Calu3 (cell line): ENCODE measurements at regions not wholly inside any gene's neighbourhood (a gene's known extent, or its start where the extent isn't known, plus 50 kb on each side); places are given as distances from the start of the nearest gene placed in this dataset.

Experiments
- BruUV-seq: library from RNA; stranded (reverse); fragments of 400-500 nt; replicated peaks from 2 replicates; lab custom pipeline; 2021; lab: Mats Ljungman, UMichigan
- CTCF ChIA-PET: fragments of 300-600 bp; sonication (Branson Sonifier 250); formaldehyde crosslinking; loops from one replicate; lab custom pipeline; 2022; ENCODE audit warnings: antibody characterized with exemption; lab: Charles Lee
- DNase-seq: peaks from one replicate; pipeline ENCODE4 v3.0.0; 2022
- H3K27ac Mint-ChIP-seq: one replicate; pipeline ENCODE4 v1.8.0; 2022; ENCODE audit warnings: mixed read lengths; ENCODE audit not compliant: unreplicated experiment
- H3K27me3 Mint-ChIP-seq: one replicate; pipeline ENCODE4 v1.8.0; 2022; ENCODE audit warnings: mixed read lengths; ENCODE audit not compliant: unreplicated experiment
- H3K36me3 Mint-ChIP-seq: one replicate; pipeline ENCODE4 v1.8.0; 2022; ENCODE audit warnings: mild to moderate bottlenecking, moderate library complexity, mixed read lengths; ENCODE audit not compliant: insufficient read depth, unreplicated experiment
- H3K4me1 Mint-ChIP-seq: one replicate; pipeline ENCODE4 v1.8.0; 2022; ENCODE audit warnings: mild to moderate bottlenecking, low read depth, mixed read lengths; ENCODE audit not compliant: unreplicated experiment
- H3K4me3 Mint-ChIP-seq: one replicate; pipeline ENCODE4 v1.8.0; 2022; ENCODE audit warnings: mild to moderate bottlenecking, low read depth, moderate library complexity, mixed read lengths; ENCODE audit not compliant: unreplicated experiment
- H3K9me3 Mint-ChIP-seq: one replicate; pipeline ENCODE4 v1.8.0; 2022; ENCODE audit warnings: low read depth, mixed read lengths; ENCODE audit not compliant: unreplicated experiment
- intact Hi-C: fragments of 100-400 bp; cut with micrococcal nuclease; formaldehyde crosslinking; loops from one replicate; pipeline ENCODE4 v1.10.0; 2022; ENCODE audit not compliant: unreplicated experiment
- TF ChIP-seq, protein P1 (sequence below): fragments of 200-600 bp; IDR thresholded peaks from one replicate; pipeline ENCODE4 v1.8.0; 2022; ENCODE audit warnings: antibody characterized with exemption; ENCODE audit not compliant: unreplicated experiment

DNA sequence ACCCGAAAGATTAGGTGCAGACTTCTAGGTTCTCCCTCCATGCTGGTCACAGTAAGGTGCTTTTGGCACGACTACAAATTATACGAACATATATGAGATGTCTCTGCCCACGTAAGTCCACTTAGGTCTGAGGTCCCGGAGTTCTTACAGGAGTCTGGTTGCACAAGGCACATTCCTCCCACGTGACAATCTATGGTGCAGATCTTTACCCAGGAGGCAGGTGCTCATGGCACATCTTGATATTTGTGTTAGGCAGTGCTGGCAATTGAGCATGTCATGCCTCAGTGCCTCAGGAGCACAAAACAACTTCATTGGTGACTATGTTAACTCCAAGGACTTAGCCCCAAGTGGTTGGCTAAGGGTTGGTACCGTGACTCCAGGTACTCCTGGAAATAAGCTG lies 92.0 kb upstream of the AMN1 start:
- BruUV-seq: no TSS peak
- no peaks in the 10 kb centered on the region for H3K4me1 Mint-ChIP-seq
- H3K27me3 Mint-ChIP-seq: no peaks in the 10 kb centered on the region
- TF ChIP-seq, protein P1, sequence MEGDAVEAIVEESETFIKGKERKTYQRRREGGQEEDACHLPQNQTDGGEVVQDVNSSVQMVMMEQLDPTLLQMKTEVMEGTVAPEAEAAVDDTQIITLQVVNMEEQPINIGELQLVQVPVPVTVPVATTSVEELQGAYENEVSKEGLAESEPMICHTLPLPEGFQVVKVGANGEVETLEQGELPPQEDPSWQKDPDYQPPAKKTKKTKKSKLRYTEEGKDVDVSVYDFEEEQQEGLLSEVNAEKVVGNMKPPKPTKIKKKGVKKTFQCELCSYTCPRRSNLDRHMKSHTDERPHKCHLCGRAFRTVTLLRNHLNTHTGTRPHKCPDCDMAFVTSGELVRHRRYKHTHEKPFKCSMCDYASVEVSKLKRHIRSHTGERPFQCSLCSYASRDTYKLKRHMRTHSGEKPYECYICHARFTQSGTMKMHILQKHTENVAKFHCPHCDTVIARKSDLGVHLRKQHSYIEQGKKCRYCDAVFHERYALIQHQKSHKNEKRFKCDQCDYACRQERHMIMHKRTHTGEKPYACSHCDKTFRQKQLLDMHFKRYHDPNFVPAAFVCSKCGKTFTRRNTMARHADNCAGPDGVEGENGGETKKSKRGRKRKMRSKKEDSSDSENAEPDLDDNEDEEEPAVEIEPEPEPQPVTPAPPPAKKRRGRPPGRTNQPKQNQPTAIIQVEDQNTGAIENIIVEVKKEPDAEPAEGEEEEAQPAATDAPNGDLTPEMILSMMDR: no peak
- H3K27ac Mint-ChIP-seq: no peak overlapping the region
- CTCF ChIA-PET: no interaction called here
- no peak overlapping the region for H3K4me3 Mint-ChIP-seq
- intact Hi-C loops: no loop called here
- H3K9me3 Mint-ChIP-seq: peaks cover 2% of the 10 kb centered on the region
- H3K36me3 Mint-ChIP-seq: no peaks in the 10 kb centered on the region
- DNase-seq: no peak

DNA sequence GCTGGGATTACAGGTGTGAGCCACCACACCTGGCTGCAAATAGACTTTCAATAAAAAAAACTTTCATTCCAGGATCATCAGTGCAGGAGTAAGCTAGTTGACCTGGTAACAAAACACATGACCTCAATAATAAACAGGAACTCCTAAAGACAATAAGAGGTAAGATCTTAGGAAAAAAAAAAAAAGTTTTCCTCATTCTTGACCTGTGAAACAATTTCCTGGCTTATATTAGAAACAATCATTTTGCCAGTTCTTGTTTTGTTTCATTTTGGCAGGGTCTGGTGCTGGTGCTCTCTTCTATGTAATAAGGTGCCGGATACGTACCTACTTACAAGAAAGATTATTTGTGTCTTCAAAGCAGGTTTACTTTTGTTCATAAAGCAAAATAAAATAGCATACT lies 90.6 kb upstream of the AMN1 start:
- TF ChIP-seq, protein P1: no peak
- Mint-ChIP-seq H3K27me3 (no peaks in the 10 kb centered on the region), H3K36me3 (no peaks in the 10 kb centered on the region), H3K4me3 (no peak overlapping the region), H3K4me1 (no peaks in the 10 kb centered on the region), H3K9me3 (no peaks in the 10 kb centered on the region), H3K27ac (no peak overlapping the region)
- DNase-seq: no peak
- CTCF ChIA-PET: interaction anchor here (0.7 kb wide), 1 partner anchor 332 kb away, joined by 4 read pairs; no protein-coding TSS in a partner anchor
- intact Hi-C loops: no loop called here
- BruUV-seq: no TSS peak

DNA sequence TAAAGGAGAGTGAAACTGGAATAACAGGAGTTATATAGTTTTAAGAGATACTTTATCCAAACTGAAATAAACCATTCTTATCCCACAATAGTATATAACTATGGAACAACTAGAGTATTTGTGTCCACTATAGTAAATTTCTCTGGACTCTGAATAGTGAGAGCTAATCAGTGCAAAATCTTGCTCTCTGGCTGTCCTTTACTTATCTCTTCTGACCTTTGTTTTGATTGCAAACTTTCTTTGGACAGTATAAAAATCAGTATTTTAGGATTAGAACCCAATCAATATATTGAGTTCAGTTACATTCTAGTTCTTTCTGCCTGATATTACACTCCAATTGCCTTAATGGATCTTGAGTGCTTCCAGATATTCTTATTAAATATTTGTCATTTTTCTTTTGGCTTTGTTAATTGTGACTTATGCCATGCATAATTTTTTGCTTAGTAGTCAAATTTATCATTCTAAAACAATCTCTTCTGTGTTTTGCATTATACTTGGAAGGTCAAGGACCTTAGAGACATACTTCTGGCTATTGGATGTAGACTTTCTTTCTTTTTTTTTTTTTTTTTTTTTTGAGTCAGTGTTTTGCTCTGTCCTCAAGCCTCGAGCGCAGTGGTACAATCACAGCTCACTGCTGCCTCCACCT lies 89.9 kb upstream of the AMN1 start:
- H3K27ac Mint-ChIP-seq: no peak overlapping the region
- H3K9me3 Mint-ChIP-seq: no peaks in the 10 kb centered on the region
- TF ChIP-seq, protein P1: no peak
- no TSS peak for BruUV-seq
- H3K27me3 Mint-ChIP-seq: no peaks in the 10 kb centered on the region
- no peaks in the 10 kb centered on the region for H3K36me3 Mint-ChIP-seq
- DNase-seq: no peak
- intact Hi-C loops: no loop called here
- CTCF ChIA-PET: interaction anchor here (0.6 to 0.7 kb wide), 2 partner anchors 82 to 332 kb away, joined by 3 to 4 read pairs; no protein-coding TSS in a partner anchor
- peaks cover under 1% of the 10 kb centered on the region for H3K4me1 Mint-ChIP-seq
- no peak overlapping the region for H3K4me3 Mint-ChIP-seq

DNA sequence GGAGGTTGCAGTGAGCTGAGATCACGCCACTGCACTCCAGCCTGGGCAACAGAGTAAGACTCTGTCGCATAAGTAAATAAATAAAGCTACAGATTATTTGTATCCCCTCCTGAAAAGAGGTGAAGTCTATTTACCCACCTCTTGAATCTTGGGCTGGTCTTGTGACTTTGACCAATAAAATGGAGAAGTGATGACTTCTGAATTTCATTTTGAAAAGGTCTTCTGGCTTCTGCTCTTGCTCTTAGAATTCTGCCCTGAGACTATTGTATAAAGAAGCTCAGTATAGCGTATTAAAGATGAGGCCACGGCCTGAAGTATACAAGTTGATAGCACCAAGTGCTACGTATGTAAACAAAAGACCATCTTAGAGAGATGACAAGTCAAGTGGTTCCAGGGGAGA lies 88.3 kb upstream of the AMN1 start:
- no peak for DNase-seq
- intact Hi-C loops: no loop called here
- H3K4me3 Mint-ChIP-seq: no peak overlapping the region
- H3K9me3 Mint-ChIP-seq: no peaks in the 10 kb centered on the region
- BruUV-seq: no TSS peak
- H3K4me1 Mint-ChIP-seq: peaks cover 11% of the 10 kb centered on the region
- CTCF ChIA-PET: no interaction called here
- no peak overlapping the region for H3K27ac Mint-ChIP-seq
- no peaks in the 10 kb centered on the region for H3K36me3 Mint-ChIP-seq
- H3K27me3 Mint-ChIP-seq: no peaks in the 10 kb centered on the region
- TF ChIP-seq, protein P1: no peak
